GM19351 (cell line): ENCODE measurements at regions not wholly inside any gene's neighbourhood (a gene's known extent, or its start where the extent isn't known, plus 50 kb on each side); places are given as distances from the start of the nearest gene placed in this dataset.
"Not testable (repeated sequence)": the region's sequence is repeated elsewhere in the genome, so short reads cannot be mapped to it uniquely, and the experiment has no call there.

Source experiments
- ATAC-seq: cut with Tn5 transposase; IDR thresholded peaks from one replicate; pipeline ENCODE4 v1.9.1; 2021; ENCODE audit warnings: mild to moderate bottlenecking, moderate library complexity; ENCODE audit not compliant: unreplicated experiment

DNA sequence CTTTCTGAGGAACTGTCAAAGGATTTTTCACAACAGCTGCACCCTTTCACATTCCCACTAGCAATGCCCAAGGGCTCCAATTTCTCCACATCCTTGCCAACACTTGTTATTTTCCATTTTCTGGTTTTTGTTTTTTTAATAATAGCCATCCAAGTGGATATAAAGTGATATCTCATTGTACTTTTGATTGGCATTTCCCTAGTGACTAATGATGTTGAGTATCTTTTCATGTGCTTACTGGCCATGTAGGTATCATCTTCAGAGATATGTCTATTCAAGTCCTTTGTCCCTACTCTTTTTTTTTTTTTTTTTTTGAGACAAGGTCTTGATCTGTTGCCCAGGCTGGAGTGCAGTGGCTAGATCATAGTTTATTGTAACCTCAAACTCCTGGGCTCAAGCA is 115.8 kb upstream of the HAND1 start:
- no peak for ATAC-seq

DNA sequence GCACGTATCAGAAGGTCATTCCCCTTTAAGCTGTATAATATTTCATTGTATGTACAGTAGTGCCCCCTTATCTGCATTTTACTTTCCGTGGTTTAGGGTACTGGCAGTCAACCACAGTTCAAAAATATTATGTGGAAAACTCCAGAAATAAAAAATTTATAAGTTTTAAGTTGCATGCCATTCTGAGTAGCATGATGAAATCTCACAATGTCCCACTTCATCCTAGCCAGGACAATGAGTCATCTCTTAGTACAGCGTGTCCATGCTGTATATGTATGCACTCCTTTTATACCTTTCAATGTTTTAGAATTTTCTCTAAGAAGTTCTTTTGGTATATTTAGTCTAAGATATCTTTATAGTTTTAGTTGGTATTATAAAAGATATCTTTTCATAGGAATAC is 115.0 kb upstream of the HAND1 start:
- no peak for ATAC-seq

DNA sequence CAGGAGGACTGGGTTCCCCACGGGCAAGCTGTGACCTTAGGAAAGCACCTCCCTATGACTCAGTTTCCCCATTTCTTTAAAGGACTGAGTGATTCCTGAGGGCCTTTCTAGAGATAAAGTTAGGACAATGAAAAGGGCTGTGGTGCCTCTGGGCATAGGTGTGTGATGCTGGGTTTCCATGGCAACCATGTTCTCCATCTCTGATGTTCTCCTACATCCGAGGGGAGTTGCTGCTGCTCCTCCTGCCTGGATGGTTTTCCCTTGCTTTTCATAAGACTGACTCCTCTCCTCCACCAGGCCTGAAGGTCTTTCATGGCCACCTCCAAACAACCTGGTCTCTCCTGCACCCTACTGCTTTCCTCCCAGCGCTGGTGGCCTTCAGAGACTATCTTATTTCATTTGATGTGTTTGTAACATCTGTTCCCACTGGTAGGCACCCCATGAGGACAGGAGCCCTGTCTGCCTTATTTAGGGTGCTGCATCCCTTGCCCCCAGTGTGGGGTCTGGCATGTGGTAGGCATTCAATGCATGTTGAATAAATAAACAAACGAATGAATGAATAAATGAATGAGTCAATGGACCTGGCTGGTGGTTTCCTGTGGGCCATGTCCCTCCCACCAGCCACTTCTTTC is 112.2 kb upstream of the HAND1 start:
- ATAC-seq = no peak

DNA sequence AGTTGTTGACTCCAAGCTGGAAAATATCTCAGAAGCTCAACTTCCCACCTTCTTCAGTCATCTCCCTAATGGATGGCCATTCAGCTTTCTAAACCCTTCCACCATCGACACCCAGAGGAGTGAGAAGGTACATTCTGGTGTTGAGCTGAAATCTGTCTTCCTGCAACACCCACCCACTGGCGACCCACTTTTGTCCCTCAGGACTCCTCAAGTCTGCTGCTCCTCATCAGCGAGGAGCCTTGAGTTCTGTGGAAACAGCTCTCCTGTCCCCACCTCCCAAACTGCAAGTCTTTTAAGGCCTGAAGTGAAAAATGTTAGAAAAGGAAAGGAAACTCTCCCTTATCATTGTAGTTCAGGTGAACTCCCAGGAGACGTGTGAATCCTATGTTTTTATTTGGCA is 111.5 kb upstream of the HAND1 start:
- no peak for ATAC-seq

DNA sequence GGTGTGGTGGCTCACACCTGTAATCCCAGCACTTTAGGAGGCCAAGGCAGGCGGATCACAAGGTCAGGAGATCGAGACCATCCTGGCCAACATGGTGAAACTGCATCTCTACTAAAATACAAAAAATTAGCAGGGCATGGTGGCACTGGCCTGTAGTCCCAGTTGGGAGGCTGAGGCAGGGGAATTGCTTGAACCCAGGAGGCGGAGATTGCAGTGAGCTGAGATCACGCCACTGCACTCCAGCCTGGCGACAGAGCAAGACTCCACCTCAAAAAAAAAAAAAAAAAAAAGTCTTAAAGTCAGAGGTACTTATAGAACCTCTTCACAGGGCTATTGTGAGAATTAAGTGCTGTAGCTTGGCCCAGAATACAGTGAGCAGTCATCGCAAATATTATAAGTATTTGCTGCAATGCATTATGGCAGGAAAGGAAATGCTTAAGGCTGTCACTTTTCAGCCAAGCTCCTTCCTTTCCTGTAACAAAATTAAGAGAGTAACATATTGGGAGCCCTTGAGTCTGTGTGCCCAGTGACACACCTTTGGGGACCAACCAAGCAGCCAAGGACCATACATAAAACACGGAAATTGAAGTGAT is 110.9 kb upstream of the HAND1 start:
- ATAC-seq = not testable (repeated sequence)

DNA sequence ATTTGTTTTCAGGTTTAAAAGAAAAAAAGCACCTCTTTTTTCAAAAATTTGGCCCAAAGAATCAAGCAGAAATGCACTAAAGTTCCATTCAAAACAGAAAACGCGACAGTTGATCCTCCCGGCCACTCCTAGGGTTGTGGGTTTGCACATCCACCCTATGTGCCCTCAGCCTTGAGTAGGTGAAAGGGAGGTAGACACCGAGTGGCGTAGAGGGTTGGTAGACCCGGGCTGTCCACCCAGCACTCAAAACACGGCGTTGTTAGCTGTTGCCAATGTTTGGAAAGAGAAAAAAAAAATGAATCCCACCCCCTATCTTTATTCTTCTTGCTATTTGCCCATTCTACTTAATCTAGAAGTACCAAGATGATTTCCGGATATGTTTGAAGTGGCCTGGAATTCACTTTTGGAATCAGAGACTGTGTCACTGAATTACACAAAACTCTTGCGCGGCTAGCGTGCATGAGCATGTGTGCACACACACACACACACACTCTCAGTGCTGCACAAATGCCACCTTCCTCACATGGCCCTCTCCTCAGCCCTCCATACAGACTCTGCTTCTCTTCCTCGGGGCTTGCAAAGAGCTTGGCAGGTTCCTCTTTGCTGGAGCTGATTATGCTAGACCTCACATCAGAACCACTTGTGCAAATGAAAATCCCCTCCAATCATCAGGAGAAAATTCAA is 110.2 kb upstream of the HAND1 start:
- no peak for ATAC-seq

DNA sequence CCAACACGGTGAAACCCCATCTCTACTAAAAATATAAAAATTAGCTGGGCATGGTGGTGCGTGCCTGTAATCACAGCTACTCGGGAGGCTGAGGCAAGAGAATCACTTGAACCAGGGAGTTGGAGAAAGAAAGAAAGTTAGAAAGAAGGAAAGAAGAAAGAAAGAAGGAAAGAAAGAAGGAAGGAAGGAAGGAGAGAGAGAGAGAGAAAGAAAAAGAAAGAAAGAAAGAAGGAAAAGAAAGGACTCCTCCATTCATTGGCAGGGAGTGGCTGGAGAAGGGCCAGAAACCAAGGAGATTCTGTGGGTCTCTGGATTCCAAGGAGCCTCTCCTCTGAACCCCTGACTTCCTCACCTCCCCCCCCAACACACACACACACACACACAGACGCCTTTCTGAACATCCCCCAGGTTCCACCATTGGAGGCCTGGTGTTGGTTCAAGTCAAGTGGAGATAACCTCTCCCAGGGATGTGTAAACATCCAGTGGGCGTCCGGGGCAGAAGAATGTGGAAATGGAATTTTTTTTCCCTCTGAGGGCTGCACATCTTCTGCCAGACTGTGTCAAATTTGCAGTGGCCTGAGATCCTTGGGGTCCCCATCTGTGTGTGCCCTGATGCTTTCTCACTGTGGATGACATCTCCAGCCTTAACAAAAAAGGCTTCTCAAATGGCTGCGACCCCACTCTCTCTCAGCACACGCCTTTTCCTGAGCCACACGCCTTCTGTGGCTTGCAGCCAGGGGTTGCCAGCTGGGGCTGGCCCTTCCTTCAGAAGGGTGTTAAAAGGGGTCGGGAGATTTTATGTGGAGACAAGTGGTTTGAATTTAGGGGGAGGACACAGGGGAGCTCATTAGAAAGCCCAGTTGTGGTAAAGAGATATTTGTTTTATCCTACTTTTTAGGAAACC is 109.3 kb upstream of the HAND1 start:
- no peak for ATAC-seq

DNA sequence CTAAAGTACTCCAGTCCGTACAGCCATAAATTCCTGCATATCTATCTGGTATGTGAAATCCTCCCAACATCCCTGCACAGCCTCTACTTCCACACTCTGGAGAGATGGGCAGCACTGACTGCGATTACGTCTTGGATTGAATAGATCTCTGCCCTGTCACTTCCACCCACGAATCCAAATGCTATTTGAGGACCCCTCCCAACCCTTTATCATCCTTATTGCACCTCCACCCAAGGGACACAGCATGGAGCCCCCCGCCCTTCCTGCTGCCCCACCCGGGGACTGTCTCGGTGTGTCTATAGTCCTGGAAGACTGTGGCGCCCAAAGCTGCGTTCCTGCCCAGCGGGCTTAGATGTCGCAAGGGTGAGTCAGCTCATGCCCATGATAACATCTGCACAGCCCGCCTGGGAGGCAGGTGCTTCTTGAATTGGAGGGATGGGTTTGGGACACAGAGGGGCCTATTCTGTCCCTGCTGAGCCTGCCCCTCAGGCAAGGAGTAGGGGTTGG is 105.7 kb upstream of the HAND1 start:
- no peak for ATAC-seq

DNA sequence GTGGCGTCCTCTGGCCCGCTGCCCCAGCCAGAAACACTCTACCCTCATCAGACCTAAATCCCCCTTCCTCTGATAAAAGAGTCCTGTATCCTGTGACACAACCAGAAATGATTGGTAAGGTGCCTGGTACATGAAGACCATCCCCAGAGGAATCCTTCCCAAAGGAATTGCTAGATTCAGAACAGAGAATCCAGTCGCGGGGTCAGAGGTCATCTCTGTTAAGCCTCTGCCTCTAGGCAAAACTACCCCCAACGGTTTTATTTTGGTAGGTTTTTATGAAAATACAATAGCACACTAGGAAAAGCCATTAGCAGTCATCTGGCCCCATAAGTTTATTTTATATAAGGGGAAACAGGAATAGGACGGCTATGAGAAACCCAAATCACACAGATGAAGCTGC is 102.4 kb upstream of the HAND1 start:
- ATAC-seq = no peak

DNA sequence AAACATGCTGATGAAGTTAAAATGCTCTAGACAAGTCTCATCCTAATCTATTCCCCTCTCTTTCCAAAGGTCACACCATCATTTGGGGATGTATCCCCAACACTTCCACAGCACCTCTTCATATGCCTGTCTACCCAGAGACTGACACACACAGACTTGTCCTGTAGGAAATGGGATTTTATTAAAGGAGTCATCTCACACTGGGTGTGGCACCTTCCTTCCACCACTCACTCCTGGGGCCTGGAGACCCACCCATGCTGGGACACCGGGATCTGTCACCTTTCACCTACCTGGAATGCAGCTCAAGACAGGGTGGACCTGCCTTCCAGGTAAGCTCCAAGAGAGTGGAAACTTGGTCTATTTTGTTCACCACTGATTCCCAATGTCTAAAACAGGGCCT is 99.4 kb upstream of the HAND1 start:
- ATAC-seq = no peak

DNA sequence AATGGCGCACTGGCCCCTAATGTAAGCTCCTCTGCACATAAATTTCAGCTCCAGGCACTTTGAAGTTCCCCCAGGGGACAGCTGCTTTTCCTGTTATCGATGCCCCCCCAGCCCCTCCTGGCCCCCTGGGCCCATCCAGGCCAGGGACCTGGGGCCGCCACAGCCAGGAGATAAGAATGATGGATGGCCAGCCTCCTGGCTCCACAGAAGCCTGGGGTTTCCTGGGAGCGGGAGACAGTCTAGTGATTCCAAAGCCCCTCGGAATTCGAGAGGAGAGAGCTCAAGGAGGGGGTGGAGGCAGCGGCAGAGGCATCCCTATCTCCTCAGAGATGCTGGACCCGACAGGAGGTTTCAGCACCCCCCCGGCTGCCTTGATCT is 98.4 kb upstream of the HAND1 start:
- ATAC-seq = no peak

DNA sequence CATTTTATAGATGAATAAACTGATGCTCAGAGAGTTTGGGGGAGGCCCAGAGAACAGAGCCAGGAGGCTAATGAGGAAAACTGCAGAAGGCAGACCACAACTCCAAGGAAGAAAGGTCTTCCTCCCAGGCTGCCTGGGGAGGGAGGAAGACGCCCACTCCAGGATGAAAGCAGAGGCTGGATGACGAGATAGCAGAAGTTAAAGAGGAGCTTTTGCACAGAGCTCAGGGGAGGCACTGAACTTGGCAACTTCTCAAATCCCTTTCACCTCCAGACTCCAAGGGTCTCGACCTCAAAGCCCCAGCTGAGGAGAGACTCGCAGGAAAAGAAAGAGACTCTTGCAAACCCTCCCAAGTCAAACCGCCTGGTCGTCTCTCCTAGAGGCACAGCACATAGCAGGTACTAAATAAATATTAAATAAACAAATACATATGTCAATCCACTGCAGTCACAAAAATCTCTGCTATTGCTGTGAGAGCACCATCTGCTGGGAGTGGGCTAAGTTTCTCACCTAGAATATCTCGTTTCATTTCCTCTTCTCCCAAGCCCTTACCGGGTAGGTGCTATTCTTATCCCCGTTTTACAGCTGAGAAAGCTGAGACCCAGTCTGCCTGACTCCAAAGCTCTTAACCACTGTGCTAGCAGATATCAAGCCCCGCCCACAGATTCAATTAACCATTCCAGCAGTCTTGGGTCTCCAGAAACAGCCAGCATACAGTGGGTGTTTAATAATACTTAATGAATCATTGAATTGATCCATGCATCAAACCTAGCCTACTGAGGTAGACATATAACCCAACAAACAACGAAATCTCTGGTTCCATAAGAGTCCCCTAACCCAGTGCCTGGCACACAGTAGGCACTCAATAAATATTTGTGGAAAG is 97.8 kb upstream of the HAND1 start:
- peak; percentile 99 for ATAC-seq

DNA sequence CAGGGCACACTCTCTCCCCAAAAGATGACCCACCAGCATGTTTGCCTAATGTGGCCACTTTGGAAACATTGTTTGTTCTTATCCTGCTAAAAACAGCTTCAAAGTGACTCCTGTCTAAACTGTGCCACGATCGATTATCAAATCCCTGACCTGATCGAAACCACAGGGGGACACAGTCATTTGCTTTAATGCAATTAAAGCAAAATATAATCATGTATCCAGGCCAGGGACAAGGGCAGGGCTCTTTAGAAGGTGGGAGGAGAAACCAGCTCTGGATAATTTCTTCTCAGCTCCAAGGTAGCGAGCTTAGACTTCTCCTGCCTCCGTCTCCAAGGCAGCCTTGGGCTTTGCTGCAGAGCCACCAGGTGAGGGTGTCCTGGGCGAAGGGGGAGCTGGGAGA is 95.0 kb upstream of the HAND1 start:
- ATAC-seq = no peak

DNA sequence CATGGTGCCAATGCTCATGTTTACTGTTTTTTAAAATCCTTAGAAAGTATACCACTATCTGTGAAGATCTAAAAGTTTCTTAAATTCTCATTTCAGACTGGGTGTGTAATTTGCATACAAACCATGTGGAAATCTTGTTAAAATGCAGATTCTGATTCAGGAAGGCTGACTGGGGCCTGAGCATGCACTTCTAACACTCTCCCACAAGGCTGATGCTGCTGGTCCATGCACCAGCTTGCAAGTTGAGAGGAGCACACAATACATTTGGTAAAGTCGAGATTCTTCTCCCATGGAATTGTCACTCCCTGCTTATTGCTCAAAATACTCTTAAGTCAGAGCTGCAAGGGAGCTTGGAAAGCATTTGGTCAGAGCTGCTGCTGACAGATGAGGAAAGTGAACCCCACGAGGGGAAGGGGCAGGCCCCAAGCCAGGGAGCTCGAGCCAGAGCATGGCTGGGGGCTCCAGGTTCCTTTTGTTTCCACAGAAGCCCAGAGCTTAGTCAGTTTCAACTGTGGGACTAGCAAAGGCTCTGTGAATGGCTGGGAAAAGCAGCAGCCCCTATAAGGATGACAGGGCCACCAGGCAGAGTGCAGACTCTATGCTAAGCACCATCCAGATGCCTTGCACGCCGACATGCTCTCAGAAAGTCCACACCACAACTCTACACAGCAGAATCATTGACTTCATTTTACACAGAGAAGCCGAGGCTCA is 93.5 kb upstream of the HAND1 start:
- ATAC-seq = no peak

DNA sequence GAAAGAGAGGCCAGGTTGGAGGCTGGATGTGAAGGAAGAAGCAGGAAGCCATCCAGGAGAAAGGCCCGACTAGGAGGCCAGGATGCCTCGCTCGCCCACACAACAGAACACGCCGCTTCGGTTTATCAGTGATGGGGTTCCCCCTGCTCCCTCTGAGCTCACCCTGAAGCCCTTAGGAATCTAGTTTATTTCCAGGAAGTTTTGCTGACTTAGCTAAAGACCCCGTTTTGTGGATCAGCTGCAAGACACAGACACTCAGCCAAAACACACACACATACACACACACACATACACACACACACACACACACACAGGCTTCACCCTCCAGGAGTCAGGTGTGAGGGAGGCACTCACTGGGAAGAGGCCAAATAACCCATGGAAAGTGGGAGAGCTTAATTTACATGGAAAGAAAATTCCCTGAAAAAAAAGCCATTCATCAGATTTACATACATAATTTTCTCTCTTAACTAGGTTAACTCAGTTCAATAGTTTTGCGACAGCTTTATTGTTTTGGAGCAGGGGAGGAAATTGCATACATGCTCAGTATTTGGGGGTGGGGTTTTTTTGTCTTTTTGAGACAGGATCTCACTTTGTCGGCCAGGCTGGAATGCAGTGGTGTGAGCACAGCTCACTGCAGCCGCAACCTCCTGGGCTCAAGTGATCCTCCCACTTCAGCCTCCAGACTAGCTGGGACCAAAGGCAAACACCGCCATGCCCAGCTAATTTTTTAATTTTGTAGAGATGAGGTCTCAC is 92.7 kb upstream of the HAND1 start:
- ATAC-seq = no peak

DNA sequence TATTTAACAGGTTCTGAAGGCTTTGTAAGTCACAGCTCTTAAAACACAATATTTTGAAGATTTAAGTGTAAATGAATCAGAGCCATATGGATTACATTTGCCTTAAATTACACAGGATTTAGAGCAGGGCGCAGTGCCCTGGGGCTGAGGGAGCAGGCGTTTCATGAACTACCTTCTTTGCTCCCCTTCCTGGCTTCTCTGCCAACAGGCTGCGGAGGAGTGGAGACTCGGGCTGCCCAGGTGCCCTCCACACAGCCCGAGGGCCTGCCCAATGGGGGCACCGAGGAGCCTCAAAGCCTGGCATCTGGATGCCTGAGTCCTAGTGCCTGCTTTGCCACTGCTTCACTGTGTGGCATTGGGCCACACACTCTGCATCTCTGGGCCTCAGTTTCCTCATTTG is 90.6 kb upstream of the HAND1 start:
- no peak for ATAC-seq

DNA sequence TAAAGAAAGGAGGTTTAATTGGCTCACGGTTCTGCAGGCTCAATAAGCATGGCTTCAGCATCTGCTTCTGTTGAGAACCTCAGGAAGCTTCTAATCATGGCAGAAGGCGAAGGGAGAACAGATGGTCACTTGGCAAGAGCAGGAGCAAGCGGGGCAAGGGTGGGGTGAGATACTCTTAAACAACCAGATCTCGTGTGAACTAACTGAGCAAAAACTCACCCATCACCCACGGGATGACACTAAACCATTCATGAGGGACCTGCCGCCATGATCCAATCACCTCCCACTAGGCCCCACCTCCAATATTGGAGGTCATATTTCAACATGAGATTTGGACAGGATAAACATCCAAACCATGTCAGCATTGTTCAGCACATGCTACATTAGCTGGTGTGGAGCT is 89.1 kb upstream of the HAND1 start:
- no peak for ATAC-seq

DNA sequence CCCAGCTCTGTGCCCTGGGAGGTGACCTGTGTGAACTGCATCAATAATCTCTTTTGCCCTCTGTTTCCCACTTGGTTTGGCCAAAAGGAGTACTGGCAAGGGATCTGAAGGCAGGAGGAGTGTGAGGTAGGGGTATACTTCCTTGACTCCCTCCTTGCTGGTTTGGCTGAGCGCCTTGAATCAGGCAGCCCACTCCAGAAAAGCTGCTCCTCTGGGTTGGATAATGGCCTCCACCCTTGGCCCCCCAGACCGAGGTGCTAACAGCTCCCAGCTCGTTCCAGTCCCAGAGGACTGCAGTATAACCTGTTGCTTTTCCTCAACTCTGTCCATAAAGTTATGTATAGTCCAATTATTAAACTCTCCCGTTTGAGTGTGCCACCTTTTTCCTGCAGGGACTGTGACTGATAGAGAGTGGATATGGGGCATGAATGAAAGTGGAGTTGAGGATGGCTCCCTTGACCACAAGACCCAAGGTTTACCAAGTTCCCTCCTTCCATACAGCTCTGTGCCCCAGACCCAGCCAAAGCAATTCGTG is 88.2 kb upstream of the HAND1 start:
- ATAC-seq = no peak

DNA sequence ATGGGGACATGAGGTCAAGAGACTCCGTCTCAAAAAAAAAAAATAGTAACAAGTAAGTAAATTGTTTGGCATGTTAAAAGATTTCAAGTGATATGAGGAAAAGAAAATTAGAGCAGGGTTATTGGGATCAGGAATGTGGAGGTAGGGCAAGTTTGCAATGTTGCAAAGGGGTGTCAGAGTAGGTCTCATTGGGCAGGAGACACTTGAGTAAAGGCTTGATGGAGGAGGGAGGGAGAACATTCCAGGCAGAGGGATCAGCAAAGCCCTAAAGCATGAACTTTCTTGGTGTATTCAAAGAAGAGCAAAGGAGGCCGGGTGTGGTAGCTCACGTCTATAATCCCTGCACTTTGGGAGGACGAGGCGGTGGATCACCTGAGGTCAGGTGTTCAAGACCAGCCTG is 87.1 kb upstream of the HAND1 start:
- ATAC-seq = no peak
